Sigmoid colon (tissue), 4 donors: ENCODE measurements at regions not wholly inside any gene's neighbourhood (a gene's known extent, or its start where the extent isn't known, plus 50 kb on each side); places are given as distances from the start of the nearest gene placed in this dataset.

Experiments
- CTCF ChIP-seq, 4 experiments: fragments of 450-650 bp in 3 of 4; fragments of 200-600 bp in 1 of 4; IDR thresholded peaks; one replicate each; pipeline ENCODE4 v1.5.1; 2016 to 2019; ENCODE audit warnings: antibody characterized with exemption in 4 of 4, mild to moderate bottlenecking in 3 of 4, moderate library complexity in 2 of 4
- EP300 ChIP-seq, 4 donors: sonication (generic); formaldehyde crosslinking; IDR thresholded peaks; one replicate each; pipeline ENCODE4 v1.6.1; 2017; ENCODE audit warnings: antibody characterized with exemption in 4 of 4

GRCh38 chr12:115439008-115439601 is 755.1 kb upstream of the TBX3 start:
- TF ChIP-seq CTCF (IDR thresholded peaks at IDR 0.05), result no peak
- no peak for TF ChIP-seq EP300 (IDR thresholded peaks at IDR 0.05)
